HepG2 (cell line): ENCODE measurements at regions not wholly inside any gene's neighbourhood (a gene's known extent, or its start where the extent isn't known, plus 50 kb on each side); places are given as distances from the start of the nearest gene placed in this dataset.

Experiments used
- ATAC-seq: fragments of 200-7000 bp; cut with Tn5 transposase; 3 replicates; pipeline ENCODE4 v1.9.1; 2020; ENCODE audit warnings: mild to moderate bottlenecking, moderate library complexity
- BruUV-seq: library from RNA; stranded (reverse); fragments of 400-500 nt; replicated peaks from 2 replicates; lab custom pipeline; 2021; lab: Mats Ljungman, UMichigan
- CTCF ChIA-PET: fragments of 300-600 bp; formaldehyde crosslinking; extraction: SDS; loops from one replicate; lab custom pipeline; 2021; ENCODE audit warnings: low total read pairs, inconsistent platforms, low intra/inter-chr PET ratio; lab: Yijun Ruan, JAX
- POLR2A ChIA-PET: fragments of 350-600 bp; sonication (Branson Sonifier 250); formaldehyde crosslinking; loops from one replicate; lab custom pipeline; 2020; ENCODE audit warnings: antibody characterized with exemption, inconsistent platforms; lab: Yijun Ruan, JAX
- DNase-seq: peaks from one replicate; pipeline ENCODE4 v3.0.0-alpha.2; 2015; ENCODE audit warnings: low spot score
- FAIRE-seq: peaks from 3 replicates; lab custom pipeline; 2011; peaks lifted over from hg19 to GRCh38; lab: Jason Lieb, UNC
- H2AFZ ChIP-seq: one replicate; pipeline ENCODE4 v1.6.1; 2011; ENCODE audit warnings: low read length, inconsistent platforms
- H3K27ac ChIP-seq: fragments of 300-600 bp; 3 replicates; pipeline ENCODE4 v1.8.0; 2011; ENCODE audit warnings: mixed run types, mild to moderate bottlenecking, mixed read lengths, low read length, inconsistent platforms; ENCODE audit not compliant: insufficient read depth; ENCODE audit errors: extremely low read length
- H3K27me3 ChIP-seq, 2 experiments: fragments of 200-600 bp in 1 of 2; 2 replicates in 1 of 2; 3 replicates in 1 of 2; pipeline versions ENCODE4 v1.6.0 to v1.8.0; 2011; ENCODE audit warnings: low read length in 2 of 2, mild to moderate bottlenecking in 2 of 2, moderate library complexity in 2 of 2, inconsistent platforms in 1 of 2; ENCODE audit not compliant: insufficient read depth in 2 of 2, control insufficient read depth in 1 of 2
- H3K36me3 ChIP-seq, 2 experiments: fragments of 200-600 bp in 1 of 2; replicated peaks in 1 of 2; 2 replicates in 1 of 2; 3 replicates in 1 of 2; pipeline versions ENCODE4 v1.5.1 to v1.8.0; 2011; ENCODE audit warnings: low read length in 2 of 2, inconsistent platforms in 1 of 2; ENCODE audit not compliant: insufficient read depth in 2 of 2, control insufficient read depth in 1 of 2
- H3K4me1 ChIP-seq: 2 replicates; pipeline ENCODE4 v1.5.1; 2012; ENCODE audit warnings: low read length, inconsistent platforms; ENCODE audit not compliant: insufficient read depth
- H3K4me2 ChIP-seq: 2 replicates; pipeline ENCODE4 v1.6.0; 2011; ENCODE audit warnings: low read depth, low read length, inconsistent platforms
- H3K4me3 ChIP-seq, 3 experiments: fragments of 200-600 bp in 1 of 3; sonication (generic), shearing (Covaris generic) in 1 of 3; replicated peaks in 1 of 3; 2 replicates each; pipeline ENCODE4 v1.5.1; 2011 to 2016; ENCODE audit warnings: low read length in 3 of 3, inconsistent platforms in 2 of 3, low read depth in 2 of 3, mild to moderate bottlenecking in 2 of 3, control low read depth in 1 of 3, mixed read lengths in 1 of 3; ENCODE audit not compliant: insufficient read depth in 1 of 3
- H3K79me2 ChIP-seq: one replicate; pipeline ENCODE4 v1.6.1; 2011; ENCODE audit warnings: low read length, inconsistent platforms; ENCODE audit not compliant: insufficient read depth
- H3K9ac ChIP-seq: 2 replicates; pipeline ENCODE4 v1.6.0; 2011; ENCODE audit warnings: mild to moderate bottlenecking, low read depth, low read length, inconsistent platforms; ENCODE audit not compliant: insufficient read depth
- H3K9me3 ChIP-seq: 2 replicates; pipeline ENCODE4 v1.5.1; 2012; ENCODE audit warnings: mild to moderate bottlenecking, low read length
- H4K20me1 ChIP-seq: 2 replicates; pipeline ENCODE4 v1.6.0; 2011; ENCODE audit warnings: inconsistent platforms, mild to moderate bottlenecking, low read length, moderate library complexity; ENCODE audit not compliant: insufficient read depth
- GLI4 ChIP-seq: sonication (generic); formaldehyde crosslinking; IDR thresholded peaks from 2 replicates; pipeline ENCODE4 v1.5.1; 2020; ENCODE audit warnings: missing genetic modification reagents, mild to moderate bottlenecking, moderate library complexity, borderline replicate concordance
- GLMP ChIP-seq: sonication (generic); formaldehyde crosslinking; IDR thresholded peaks from 2 replicates; pipeline ENCODE4 v1.9.0; 2021; ENCODE audit warnings: missing genetic modification reagents, mild to moderate bottlenecking, borderline replicate concordance
- KAT2B ChIP-seq: fragments of 150-350 bp; IDR thresholded peaks from 2 replicates; pipeline ENCODE4 v1.6.1; 2014; ENCODE audit warnings: low read depth, low read length, borderline replicate concordance
- NFYB ChIP-seq: sonication (generic); formaldehyde crosslinking; IDR thresholded peaks from 2 replicates; pipeline ENCODE4 v1.4.0; 2020; ENCODE audit warnings: missing genetic modification reagents
- NR2F6 ChIP-seq, 2 experiments: IDR thresholded peaks; 2 replicates each; pipeline ENCODE4 v1.6.1; 2016; ENCODE audit warnings: antibody characterized with exemption in 1 of 2, mild to moderate bottlenecking in 1 of 2
- RARA ChIP-seq: IDR thresholded peaks from 2 replicates; pipeline ENCODE4 v1.6.1; 2016; ENCODE audit warnings: missing genetic modification reagents, missing compliant biosample characterization
- ZFP36L1 ChIP-seq: sonication (generic); formaldehyde crosslinking; IDR thresholded peaks from 2 replicates; pipeline ENCODE4 v1.8.0; 2022; ENCODE audit warnings: mild to moderate bottlenecking, missing genetic modification reagents, moderate library complexity
- ZNF33B ChIP-seq: sonication (generic); formaldehyde crosslinking; IDR thresholded peaks from 2 replicates; pipeline ENCODE4 v1.5.1; 2020; ENCODE audit warnings: mild to moderate bottlenecking, missing genetic modification reagents
- ZNF354B ChIP-seq: sonication (generic); formaldehyde crosslinking; IDR thresholded peaks from 2 replicates; pipeline ENCODE4 v1.8.0; 2022; ENCODE audit warnings: mild to moderate bottlenecking, missing genetic modification reagents
- ZNF430 ChIP-seq: sonication (generic); formaldehyde crosslinking; IDR thresholded peaks from 2 replicates; pipeline ENCODE4 v1.9.0; 2021; ENCODE audit warnings: mild to moderate bottlenecking, missing genetic modification reagents
- ZSCAN29 ChIP-seq: sonication (generic); formaldehyde crosslinking; conservative IDR thresholded peaks from 2 replicates; pipeline ENCODE4 v1.4.0; 2020; ENCODE audit warnings: mild to moderate bottlenecking, missing genetic modification reagents
- ZXDC ChIP-seq: sonication (generic); formaldehyde crosslinking; IDR thresholded peaks from 2 replicates; pipeline ENCODE4 v1.5.0; 2020; ENCODE audit warnings: mild to moderate bottlenecking, missing genetic modification reagents
- WGBS: methylation state at CpG from one replicate; pipeline ENCODE4 v1.1.6; 2017; ENCODE audit warnings: low lambda C conversion rate; 5-methylcytosine and 5-hydroxymethylcytosine counted together
- in situ Hi-C: cut with HindIII; loops from 2 replicates; pipeline ENCODE4 v1.10.0; 2017; ENCODE audit warnings: low pct_unique_long_range_greater_than_20kb; ENCODE audit not compliant: extremely low pct_ligation_motif_present
- intact Hi-C: fragments of 100-400 bp; cut with micrococcal nuclease; formaldehyde crosslinking; loops from one replicate; pipeline ENCODE4 v1.10.0; 2022; ENCODE audit not compliant: unreplicated experiment

GRCh38 chrX:137424679-137425078, 141.2 kb upstream of the ZIC3 start:
- POLR2A ChIA-PET: no interaction called here
- 5% methylated on average over 10 of the region's 15 CpGs for WGBS

More at GRCh38 chrX:137424679-137425078, 141.2 kb upstream of the ZIC3 start:
- Histone ChIP-seq H3K36me3 (no peaks in the 10 kb centered on the region), H3K4me1 (no peaks in the 10 kb centered on the region), H3K9ac (no peak overlapping the region), H3K4me2 (no peak overlapping the region), H3K27ac (no peak overlapping the region), H3K27me3 (peaks cover 0 to 10% of the 10 kb centered on the region in 2 experiments; a peak in 2 of 5 replicates), H4K20me1 (no peaks in the 10 kb centered on the region), H3K4me3 (no peak overlapping the region), H3K79me2 (no peaks in the 10 kb centered on the region), H3K9me3 (no peaks in the 10 kb centered on the region), H2AFZ (no peak overlapping the region)
- no peak for TF ChIP-seq KAT2B
- no peak for TF ChIP-seq RARA
- no peak for TF ChIP-seq NFYB (CRISPR knock-in tag)
- TF ChIP-seq ZSCAN29 (CRISPR knock-in tag): no peak
- TF ChIP-seq ZFP36L1: no peak
- no peak for TF ChIP-seq GLMP (CRISPR knock-in tag)
- no peak for TF ChIP-seq GLI4 (CRISPR knock-in tag)
- no peak for TF ChIP-seq ZNF430 (CRISPR knock-in tag)
- TF ChIP-seq ZNF354B (CRISPR knock-in tag): no peak
- no peak for TF ChIP-seq NR2F6 (IDR thresholded peaks at IDR 0.05)
- no peak for TF ChIP-seq NR2F6 (CRISPR knock-in tag; IDR thresholded peaks at IDR 0.05)
- TF ChIP-seq ZNF33B (CRISPR knock-in tag): no peak
- TF ChIP-seq ZXDC (CRISPR knock-in tag): no peak
- in situ Hi-C loops (no loop called here), intact Hi-C loops (no loop called here)
- CTCF ChIA-PET: no interaction called here
- ATAC-seq (no peak), DNase-seq (no peak), FAIRE-seq (no peak)
- no TSS peak for BruUV-seq
